ENCODE measurements at regions not wholly inside any gene's neighbourhood (a gene's known extent, or its start where the extent isn't known, plus 50 kb on each side); places are given as distances from the start of the nearest gene placed in this dataset.

DNA sequence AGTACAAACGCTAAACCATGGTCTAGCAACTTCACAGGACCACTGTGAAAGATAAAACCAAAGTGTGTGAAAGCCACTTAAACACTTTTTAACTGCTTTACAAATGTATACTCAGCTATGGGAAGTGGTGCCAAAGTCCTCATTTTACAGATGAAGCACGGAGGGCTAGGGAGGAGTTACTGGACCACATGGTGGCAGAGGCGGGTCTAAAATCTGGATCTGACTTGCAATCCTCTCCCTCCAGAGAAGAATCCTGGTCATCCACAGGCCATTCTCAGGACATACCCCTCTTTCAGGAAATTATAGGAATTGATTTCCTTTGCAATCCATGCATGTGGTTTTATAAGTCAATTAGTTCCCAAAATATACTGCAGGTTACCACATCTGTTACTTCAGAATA is 84.6 kb upstream of the GYPC start (continued):
- TF ChIP-seq, protein P1, sequence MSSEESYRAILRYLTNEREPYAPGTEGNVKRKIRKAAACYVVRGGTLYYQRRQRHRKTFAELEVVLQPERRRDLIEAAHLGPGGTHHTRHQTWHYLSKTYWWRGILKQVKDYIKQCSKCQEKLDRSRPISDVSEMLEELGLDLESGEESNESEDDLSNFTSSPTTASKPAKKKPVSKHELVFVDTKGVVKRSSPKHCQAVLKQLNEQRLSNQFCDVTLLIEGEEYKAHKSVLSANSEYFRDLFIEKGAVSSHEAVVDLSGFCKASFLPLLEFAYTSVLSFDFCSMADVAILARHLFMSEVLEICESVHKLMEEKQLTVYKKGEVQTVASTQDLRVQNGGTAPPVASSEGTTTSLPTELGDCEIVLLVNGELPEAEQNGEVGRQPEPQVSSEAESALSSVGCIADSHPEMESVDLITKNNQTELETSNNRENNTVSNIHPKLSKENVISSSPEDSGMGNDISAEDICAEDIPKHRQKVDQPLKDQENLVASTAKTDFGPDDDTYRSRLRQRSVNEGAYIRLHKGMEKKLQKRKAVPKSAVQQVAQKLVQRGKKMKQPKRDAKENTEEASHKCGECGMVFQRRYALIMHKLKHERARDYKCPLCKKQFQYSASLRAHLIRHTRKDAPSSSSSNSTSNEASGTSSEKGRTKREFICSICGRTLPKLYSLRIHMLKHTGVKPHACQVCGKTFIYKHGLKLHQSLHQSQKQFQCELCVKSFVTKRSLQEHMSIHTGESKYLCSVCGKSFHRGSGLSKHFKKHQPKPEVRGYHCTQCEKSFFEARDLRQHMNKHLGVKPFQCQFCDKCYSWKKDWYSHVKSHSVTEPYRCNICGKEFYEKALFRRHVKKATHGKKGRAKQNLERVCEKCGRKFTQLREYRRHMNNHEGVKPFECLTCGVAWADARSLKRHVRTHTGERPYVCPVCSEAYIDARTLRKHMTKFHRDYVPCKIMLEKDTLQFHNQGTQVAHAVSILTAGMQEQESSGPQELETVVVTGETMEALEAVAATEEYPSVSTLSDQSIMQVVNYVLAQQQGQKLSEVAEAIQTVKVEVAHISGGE (CRISPR knock-in tag; IDR thresholded peaks at IDR 0.05), result no peak
- TF ChIP-seq, protein P2, sequence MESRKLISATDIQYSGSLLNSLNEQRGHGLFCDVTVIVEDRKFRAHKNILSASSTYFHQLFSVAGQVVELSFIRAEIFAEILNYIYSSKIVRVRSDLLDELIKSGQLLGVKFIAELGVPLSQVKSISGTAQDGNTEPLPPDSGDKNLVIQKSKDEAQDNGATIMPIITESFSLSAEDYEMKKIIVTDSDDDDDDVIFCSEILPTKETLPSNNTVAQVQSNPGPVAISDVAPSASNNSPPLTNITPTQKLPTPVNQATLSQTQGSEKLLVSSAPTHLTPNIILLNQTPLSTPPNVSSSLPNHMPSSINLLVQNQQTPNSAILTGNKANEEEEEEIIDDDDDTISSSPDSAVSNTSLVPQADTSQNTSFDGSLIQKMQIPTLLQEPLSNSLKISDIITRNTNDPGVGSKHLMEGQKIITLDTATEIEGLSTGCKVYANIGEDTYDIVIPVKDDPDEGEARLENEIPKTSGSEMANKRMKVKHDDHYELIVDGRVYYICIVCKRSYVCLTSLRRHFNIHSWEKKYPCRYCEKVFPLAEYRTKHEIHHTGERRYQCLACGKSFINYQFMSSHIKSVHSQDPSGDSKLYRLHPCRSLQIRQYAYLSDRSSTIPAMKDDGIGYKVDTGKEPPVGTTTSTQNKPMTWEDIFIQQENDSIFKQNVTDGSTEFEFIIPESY (IDR thresholded peaks at IDR 0.05), result no peak
- TF ChIP-seq SIX5 (IDR thresholded peaks at IDR 0.05; ENCODE audit: low read depth, low read length, severe bottlenecking), result no peak
- TF ChIP-seq NFYA (IDR thresholded peaks at IDR 0.05; ENCODE audit: borderline replicate concordance, low read depth, low read length), result no peak
- no peak for TF ChIP-seq HCFC1 (IDR thresholded peaks at IDR 0.05; ENCODE audit: low read length)
- TF ChIP-seq SMC3 (IDR thresholded peaks at IDR 0.05; ENCODE audit: borderline replicate concordance, low read length), result no peak

DNA sequence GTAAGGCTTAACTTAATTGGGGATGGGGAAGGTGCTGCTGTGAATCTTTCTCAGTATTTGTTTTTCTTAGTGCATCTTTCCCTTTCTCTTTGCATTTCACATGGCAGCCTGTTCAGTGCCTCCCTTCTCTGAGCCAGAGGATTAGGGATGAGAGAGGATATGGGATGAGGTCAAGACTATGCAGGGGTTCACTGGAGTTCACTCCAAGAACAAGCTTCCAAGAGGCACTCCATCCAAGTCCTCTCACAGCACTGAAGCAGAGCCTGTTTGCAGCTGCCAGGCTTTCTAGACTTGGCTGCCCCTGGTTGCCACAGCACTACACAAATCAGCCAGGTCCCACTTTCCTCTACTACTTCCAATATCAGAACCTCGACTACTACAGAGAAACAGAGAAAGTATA is 80.3 kb upstream of the GYPC start:
- in situ Hi-C loops (cut with MboI) (no loop called here), intact Hi-C loops (cut with micrococcal nuclease; ENCODE audit: unreplicated experiment) (no loop called here)
- FAIRE-seq, result no peak
- ChIA-PET SMC1A (ENCODE audit: uncharacterized antibody, unreplicated experiment) (no interaction called here), CTCF (interaction anchor here (0.9 kb wide), 1 partner anchor 29 kb away, joined by 3 read pairs; no protein-coding TSS in a partner anchor), RAD21 (ENCODE audit: unreplicated experiment) (no interaction called here), POLR2A (no interaction called here)
- H2AFZ ChIP-seq (ENCODE audit: control insufficient read depth, low read depth, low read length), result no peak overlapping the region
- TF ChIP-seq SUPT20H (IDR thresholded peaks at IDR 0.05; ENCODE audit: borderline replicate concordance, control insufficient read depth, low read depth, low read length), result no peak
- TF ChIP-seq, protein P3, sequence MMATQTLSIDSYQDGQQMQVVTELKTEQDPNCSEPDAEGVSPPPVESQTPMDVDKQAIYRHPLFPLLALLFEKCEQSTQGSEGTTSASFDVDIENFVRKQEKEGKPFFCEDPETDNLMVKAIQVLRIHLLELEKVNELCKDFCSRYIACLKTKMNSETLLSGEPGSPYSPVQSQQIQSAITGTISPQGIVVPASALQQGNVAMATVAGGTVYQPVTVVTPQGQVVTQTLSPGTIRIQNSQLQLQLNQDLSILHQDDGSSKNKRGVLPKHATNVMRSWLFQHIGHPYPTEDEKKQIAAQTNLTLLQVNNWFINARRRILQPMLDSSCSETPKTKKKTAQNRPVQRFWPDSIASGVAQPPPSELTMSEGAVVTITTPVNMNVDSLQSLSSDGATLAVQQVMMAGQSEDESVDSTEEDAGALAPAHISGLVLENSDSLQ (IDR thresholded peaks at IDR 0.05), result no peak
- no peak for TF ChIP-seq SREBF2 (IDR thresholded peaks at IDR 0.05; ENCODE audit: low read length)
- no peak for TF ChIP-seq ZSCAN29 (IDR thresholded peaks at IDR 0.05)
- TF ChIP-seq, protein P4, sequence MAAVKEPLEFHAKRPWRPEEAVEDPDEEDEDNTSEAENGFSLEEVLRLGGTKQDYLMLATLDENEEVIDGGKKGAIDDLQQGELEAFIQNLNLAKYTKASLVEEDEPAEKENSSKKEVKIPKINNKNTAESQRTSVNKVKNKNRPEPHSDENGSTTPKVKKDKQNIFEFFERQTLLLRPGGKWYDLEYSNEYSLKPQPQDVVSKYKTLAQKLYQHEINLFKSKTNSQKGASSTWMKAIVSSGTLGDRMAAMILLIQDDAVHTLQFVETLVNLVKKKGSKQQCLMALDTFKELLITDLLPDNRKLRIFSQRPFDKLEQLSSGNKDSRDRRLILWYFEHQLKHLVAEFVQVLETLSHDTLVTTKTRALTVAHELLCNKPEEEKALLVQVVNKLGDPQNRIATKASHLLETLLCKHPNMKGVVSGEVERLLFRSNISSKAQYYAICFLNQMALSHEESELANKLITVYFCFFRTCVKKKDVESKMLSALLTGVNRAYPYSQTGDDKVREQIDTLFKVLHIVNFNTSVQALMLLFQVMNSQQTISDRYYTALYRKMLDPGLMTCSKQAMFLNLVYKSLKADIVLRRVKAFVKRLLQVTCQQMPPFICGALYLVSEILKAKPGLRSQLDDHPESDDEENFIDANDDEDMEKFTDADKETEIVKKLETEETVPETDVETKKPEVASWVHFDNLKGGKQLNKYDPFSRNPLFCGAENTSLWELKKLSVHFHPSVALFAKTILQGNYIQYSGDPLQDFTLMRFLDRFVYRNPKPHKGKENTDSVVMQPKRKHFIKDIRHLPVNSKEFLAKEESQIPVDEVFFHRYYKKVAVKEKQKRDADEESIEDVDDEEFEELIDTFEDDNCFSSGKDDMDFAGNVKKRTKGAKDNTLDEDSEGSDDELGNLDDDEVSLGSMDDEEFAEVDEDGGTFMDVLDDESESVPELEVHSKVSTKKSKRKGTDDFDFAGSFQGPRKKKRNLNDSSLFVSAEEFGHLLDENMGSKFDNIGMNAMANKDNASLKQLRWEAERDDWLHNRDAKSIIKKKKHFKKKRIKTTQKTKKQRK (IDR thresholded peaks at IDR 0.05; ENCODE audit: low read depth, low read length), result no peak
- no peak for TF ChIP-seq CBX5 (IDR thresholded peaks at IDR 0.05; ENCODE audit: low read depth)
- H3K27me3 ChIP-seq (replicated peaks in 1 of 2; ENCODE audit: control insufficient read depth in 2 of 2, insufficient read depth in 2 of 2, low read length in 1 of 2), result no peaks in the 10 kb centered on the region
- H3K4me3 ChIP-seq, result no peak overlapping the region
- ATAC-seq, result no peak
- H3K9ac ChIP-seq (ENCODE audit: control insufficient read depth, insufficient read depth, low read length), result no peak overlapping the region
- H3K4me2 ChIP-seq (ENCODE audit: control insufficient read depth, insufficient read depth), result no peak overlapping the region
- H3K27ac ChIP-seq (ENCODE audit: control insufficient read depth, insufficient read depth), result no peak overlapping the region
- BruUV-seq (replicated peaks), result no TSS peak
- no peak for DNase-seq (ENCODE audit: low read depth, low spot score)
- 0% methylated on average over 1 of the region's 1 CpG for WGBS (ENCODE audit: insufficient coverage, insufficient replicate concordance, low lambda C conversion rate, missing lambda C conversion rate)
- H3K79me2 ChIP-seq (ENCODE audit: control insufficient read depth, insufficient read depth, low read length), result no peaks in the 10 kb centered on the region
- no peaks in the 10 kb centered on the region for H3K4me1 ChIP-seq (ENCODE audit: control insufficient read depth, insufficient read depth, low read length)
- no peaks in the 10 kb centered on the region for H3K9me3 ChIP-seq (replicated peaks; ENCODE audit: control insufficient read depth, insufficient read depth, low read length)
- H4K20me1 ChIP-seq (ENCODE audit: control insufficient read depth, insufficient read depth), result no peaks in the 10 kb centered on the region
- H3K36me3 ChIP-seq (ENCODE audit: control insufficient read depth in 2 of 2, insufficient read depth in 2 of 2, low read length in 1 of 2), result no peaks in the 10 kb centered on the region

Measured in GM12878 (cell line).